Neural cell (in vitro differentiated cells): ENCODE measurements at regions not wholly inside any gene's neighbourhood (a gene's known extent, or its start where the extent isn't known, plus 50 kb on each side); places are given as distances from the start of the nearest gene placed in this dataset.

Experiments used
- H2AFZ ChIP-seq: fragments of 200-600, 300-800 bp; sonication (generic), shearing (Covaris generic); 2 replicates; pipeline ENCODE4 v1.6.0; 2014; ENCODE audit warnings: low read depth, mild to moderate bottlenecking, antibody characterized with exemption, low read length, moderate library complexity
- H3F3A ChIP-seq: fragments of 200-600 bp; shearing (Covaris generic); 2 replicates; pipeline ENCODE4 v1.6.1; 2016; ENCODE audit warnings: mild to moderate bottlenecking, moderate library complexity, mixed read lengths, antibody characterized with exemption, low read length; ENCODE audit not compliant: insufficient read depth, poor library complexity, severe bottlenecking
- H3K27ac ChIP-seq: fragments of 200-600, 300-800 bp; sonication (generic), shearing (Covaris generic); 2 replicates; pipeline ENCODE4 v1.5.1; 2014; ENCODE audit warnings: mild to moderate bottlenecking, low read length, moderate library complexity
- H3K27me3 ChIP-seq: fragments of 300-800, 200-600 bp; sonication (generic), shearing (Covaris generic); 2 replicates; pipeline ENCODE4 v1.6.0; 2014; ENCODE audit warnings: mild to moderate bottlenecking, low read depth, low read length, moderate library complexity; ENCODE audit not compliant: insufficient read depth
- H3K36me3 ChIP-seq: fragments of 300-800, 200-600 bp; sonication (generic), shearing (Covaris generic); 2 replicates; pipeline ENCODE4 v1.5.1; 2014; ENCODE audit warnings: mild to moderate bottlenecking, antibody characterized with exemption, low read length, moderate library complexity; ENCODE audit not compliant: insufficient read depth
- H3K4me2 ChIP-seq: fragments of 300-800, 200-600 bp; sonication (generic), shearing (Covaris generic); 2 replicates; pipeline ENCODE4 v1.6.0; 2014; ENCODE audit warnings: mild to moderate bottlenecking, low read length
- H3K4me3 ChIP-seq: fragments of 300-800, 200-600 bp; sonication (generic), shearing (Covaris generic); 2 replicates; pipeline ENCODE4 v1.5.1; 2014; ENCODE audit warnings: mild to moderate bottlenecking, low read length, moderate library complexity
- H3K79me2 ChIP-seq: fragments of 200-600 bp; shearing (Covaris generic); replicated peaks from 2 replicates; pipeline ENCODE4 v1.6.0; 2014; ENCODE audit warnings: mild to moderate bottlenecking, low read length, moderate library complexity; ENCODE audit not compliant: insufficient read depth
- H3K9ac ChIP-seq: fragments of 300-800, 200-600 bp; sonication (generic), shearing (Covaris generic); 2 replicates; pipeline ENCODE4 v1.6.1; 2016; ENCODE audit warnings: mild to moderate bottlenecking, low read length, mixed read lengths
- H3K9me2 ChIP-seq: fragments of 200-600 bp; shearing (Covaris generic); 2 replicates; pipeline ENCODE4 v1.6.1; 2016; ENCODE audit warnings: mild to moderate bottlenecking, low read length, mixed read lengths; ENCODE audit not compliant: insufficient read depth
- H3K9me3 ChIP-seq: fragments of 200-600, 300-800 bp; sonication (generic), shearing (Covaris generic); 2 replicates; pipeline ENCODE4 v1.6.1; 2016; ENCODE audit warnings: mild to moderate bottlenecking, mixed run types, low read length, moderate library complexity, mixed read lengths
- H4K20me1 ChIP-seq: fragments of 200-600 bp; shearing (Covaris generic); 2 replicates; pipeline ENCODE4 v1.6.1; 2016; ENCODE audit warnings: mild to moderate bottlenecking, mixed run types; ENCODE audit not compliant: insufficient read depth
- EP300 ChIP-seq: fragments of 450-650 bp; conservative IDR thresholded peaks from 2 replicates; pipeline ENCODE4 v1.6.1; 2014; ENCODE audit warnings: antibody characterized with exemption, mild to moderate bottlenecking, moderate library complexity; ENCODE audit not compliant: poor library complexity, severe bottlenecking
- EZH2 ChIP-seq: fragments of 200-600, 300-800 bp; shearing (Covaris generic), sonication (generic); IDR thresholded peaks from 2 replicates; pipeline ENCODE4 v1.6.1; 2014; ENCODE audit warnings: antibody characterized with exemption, low read length, borderline replicate concordance, mild to moderate bottlenecking; ENCODE audit not compliant: insufficient read depth, poor library complexity, severe bottlenecking
- MXI1 ChIP-seq: fragments of 450-650 bp; conservative IDR thresholded peaks from 2 replicates; pipeline ENCODE4 v1.6.1; 2014; ENCODE audit warnings: antibody characterized with exemption, mild to moderate bottlenecking; ENCODE audit not compliant: poor library complexity, severe bottlenecking
- POLR2AphosphoS5 ChIP-seq: IDR thresholded peaks from 2 replicates; pipeline ENCODE4 v1.6.1; 2012
- RAD21 ChIP-seq: fragments of 450-650 bp; conservative IDR thresholded peaks from 2 replicates; pipeline ENCODE4 v1.6.1; 2014; ENCODE audit warnings: antibody characterized with exemption, mild to moderate bottlenecking, moderate library complexity
- SMC3 ChIP-seq: fragments of 450-650 bp; conservative IDR thresholded peaks from 2 replicates; pipeline ENCODE4 v1.6.1; 2014; ENCODE audit warnings: antibody characterized with exemption, mild to moderate bottlenecking, moderate library complexity; ENCODE audit not compliant: poor library complexity
- TAF1 ChIP-seq: IDR thresholded peaks from 2 replicates; pipeline ENCODE4 v1.6.1; 2012; ENCODE audit warnings: low read depth
- TF ChIP-seq, protein P1 (sequence below): IDR thresholded peaks from 2 replicates; pipeline ENCODE4 v1.6.1; 2012; ENCODE audit warnings: borderline replicate concordance
- TF ChIP-seq, protein P2 (sequence below): fragments of 450-650 bp; IDR thresholded peaks from 2 replicates; pipeline ENCODE4 v1.5.1; 2014; ENCODE audit warnings: antibody characterized with exemption, mild to moderate bottlenecking, moderate library complexity; ENCODE audit not compliant: poor library complexity, severe bottlenecking

DNA sequence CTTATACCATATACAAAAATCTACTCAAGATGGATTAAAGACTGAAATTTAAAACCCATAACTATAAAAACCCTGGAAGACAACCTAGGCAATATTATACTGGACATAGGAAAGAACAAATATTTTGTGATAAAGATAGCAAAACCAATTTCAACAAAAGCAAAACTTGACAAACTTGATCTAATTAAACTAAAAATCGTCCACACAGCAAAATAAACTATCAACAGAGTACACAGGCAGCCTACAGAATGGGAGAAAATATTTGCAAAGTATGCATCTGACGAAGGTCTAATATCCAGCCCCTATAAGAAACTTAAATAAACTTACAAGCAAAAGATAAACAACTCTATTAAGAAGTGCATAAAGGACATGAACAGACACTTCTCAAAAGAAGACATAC is 240.1 kb downstream of the HGF start:
- Histone ChIP-seq H3K79me2 (no peaks in the 10 kb centered on the region), H2AFZ (no peak overlapping the region), H3K36me3 (no peaks in the 10 kb centered on the region), H3K4me3 (no peak overlapping the region), H3K27ac (no peak overlapping the region), H3K9me2 (no peaks in the 10 kb centered on the region), H3K27me3 (no peaks in the 10 kb centered on the region), H3K9ac (no peak overlapping the region), H3F3A (no peaks in the 10 kb centered on the region), H3K4me2 (no peak overlapping the region), H3K9me3 (no peaks in the 10 kb centered on the region), H4K20me1 (no peaks in the 10 kb centered on the region)
- no peak for TF ChIP-seq EP300

DNA sequence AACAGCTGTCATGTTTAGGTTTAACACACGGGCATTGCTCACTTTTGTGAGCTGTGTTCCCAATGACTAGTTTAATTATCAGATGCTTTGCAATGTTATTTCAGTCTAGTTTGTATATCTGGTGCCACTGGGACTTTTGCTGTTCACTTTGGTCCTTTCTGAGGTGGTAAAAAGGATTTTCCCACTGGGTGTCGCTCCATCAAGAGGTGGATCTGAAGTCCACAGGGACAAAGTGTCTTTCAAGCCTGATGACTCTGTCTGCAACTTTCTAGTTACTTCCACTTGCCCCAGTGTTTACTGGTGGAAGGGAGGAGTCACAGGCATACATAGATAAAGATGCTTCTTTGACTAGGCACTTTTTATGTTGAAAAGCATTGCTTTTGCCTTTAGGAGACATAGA is 242.2 kb downstream of the HGF start:
- H3F3A ChIP-seq = no peaks in the 10 kb centered on the region
- H3K9me2 ChIP-seq = no peaks in the 10 kb centered on the region
- no peaks in the 10 kb centered on the region for H3K36me3 ChIP-seq
- H2AFZ ChIP-seq = no peak overlapping the region
- no peak overlapping the region for H3K9ac ChIP-seq
- H4K20me1 ChIP-seq = no peaks in the 10 kb centered on the region
- H3K27me3 ChIP-seq = no peaks in the 10 kb centered on the region
- no peak overlapping the region for H3K4me2 ChIP-seq
- no peaks in the 10 kb centered on the region for H3K9me3 ChIP-seq
- H3K79me2 ChIP-seq = no peaks in the 10 kb centered on the region
- no peak for TF ChIP-seq EZH2
- TF ChIP-seq, protein P1, sequence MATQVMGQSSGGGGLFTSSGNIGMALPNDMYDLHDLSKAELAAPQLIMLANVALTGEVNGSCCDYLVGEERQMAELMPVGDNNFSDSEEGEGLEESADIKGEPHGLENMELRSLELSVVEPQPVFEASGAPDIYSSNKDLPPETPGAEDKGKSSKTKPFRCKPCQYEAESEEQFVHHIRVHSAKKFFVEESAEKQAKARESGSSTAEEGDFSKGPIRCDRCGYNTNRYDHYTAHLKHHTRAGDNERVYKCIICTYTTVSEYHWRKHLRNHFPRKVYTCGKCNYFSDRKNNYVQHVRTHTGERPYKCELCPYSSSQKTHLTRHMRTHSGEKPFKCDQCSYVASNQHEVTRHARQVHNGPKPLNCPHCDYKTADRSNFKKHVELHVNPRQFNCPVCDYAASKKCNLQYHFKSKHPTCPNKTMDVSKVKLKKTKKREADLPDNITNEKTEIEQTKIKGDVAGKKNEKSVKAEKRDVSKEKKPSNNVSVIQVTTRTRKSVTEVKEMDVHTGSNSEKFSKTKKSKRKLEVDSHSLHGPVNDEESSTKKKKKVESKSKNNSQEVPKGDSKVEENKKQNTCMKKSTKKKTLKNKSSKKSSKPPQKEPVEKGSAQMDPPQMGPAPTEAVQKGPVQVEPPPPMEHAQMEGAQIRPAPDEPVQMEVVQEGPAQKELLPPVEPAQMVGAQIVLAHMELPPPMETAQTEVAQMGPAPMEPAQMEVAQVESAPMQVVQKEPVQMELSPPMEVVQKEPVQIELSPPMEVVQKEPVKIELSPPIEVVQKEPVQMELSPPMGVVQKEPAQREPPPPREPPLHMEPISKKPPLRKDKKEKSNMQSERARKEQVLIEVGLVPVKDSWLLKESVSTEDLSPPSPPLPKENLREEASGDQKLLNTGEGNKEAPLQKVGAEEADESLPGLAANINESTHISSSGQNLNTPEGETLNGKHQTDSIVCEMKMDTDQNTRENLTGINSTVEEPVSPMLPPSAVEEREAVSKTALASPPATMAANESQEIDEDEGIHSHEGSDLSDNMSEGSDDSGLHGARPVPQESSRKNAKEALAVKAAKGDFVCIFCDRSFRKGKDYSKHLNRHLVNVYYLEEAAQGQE = no peak
- TF ChIP-seq SMC3 = no peak
- no peak for TF ChIP-seq POLR2AphosphoS5
- no peak for TF ChIP-seq RAD21
- TF ChIP-seq MXI1 = no peak
- no peak for TF ChIP-seq EP300
- TF ChIP-seq TAF1 = no peak
- TF ChIP-seq, protein P2, sequence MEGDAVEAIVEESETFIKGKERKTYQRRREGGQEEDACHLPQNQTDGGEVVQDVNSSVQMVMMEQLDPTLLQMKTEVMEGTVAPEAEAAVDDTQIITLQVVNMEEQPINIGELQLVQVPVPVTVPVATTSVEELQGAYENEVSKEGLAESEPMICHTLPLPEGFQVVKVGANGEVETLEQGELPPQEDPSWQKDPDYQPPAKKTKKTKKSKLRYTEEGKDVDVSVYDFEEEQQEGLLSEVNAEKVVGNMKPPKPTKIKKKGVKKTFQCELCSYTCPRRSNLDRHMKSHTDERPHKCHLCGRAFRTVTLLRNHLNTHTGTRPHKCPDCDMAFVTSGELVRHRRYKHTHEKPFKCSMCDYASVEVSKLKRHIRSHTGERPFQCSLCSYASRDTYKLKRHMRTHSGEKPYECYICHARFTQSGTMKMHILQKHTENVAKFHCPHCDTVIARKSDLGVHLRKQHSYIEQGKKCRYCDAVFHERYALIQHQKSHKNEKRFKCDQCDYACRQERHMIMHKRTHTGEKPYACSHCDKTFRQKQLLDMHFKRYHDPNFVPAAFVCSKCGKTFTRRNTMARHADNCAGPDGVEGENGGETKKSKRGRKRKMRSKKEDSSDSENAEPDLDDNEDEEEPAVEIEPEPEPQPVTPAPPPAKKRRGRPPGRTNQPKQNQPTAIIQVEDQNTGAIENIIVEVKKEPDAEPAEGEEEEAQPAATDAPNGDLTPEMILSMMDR = no peak
- H3K4me3 ChIP-seq = no peak overlapping the region
- H3K27ac ChIP-seq = no peak overlapping the region

DNA sequence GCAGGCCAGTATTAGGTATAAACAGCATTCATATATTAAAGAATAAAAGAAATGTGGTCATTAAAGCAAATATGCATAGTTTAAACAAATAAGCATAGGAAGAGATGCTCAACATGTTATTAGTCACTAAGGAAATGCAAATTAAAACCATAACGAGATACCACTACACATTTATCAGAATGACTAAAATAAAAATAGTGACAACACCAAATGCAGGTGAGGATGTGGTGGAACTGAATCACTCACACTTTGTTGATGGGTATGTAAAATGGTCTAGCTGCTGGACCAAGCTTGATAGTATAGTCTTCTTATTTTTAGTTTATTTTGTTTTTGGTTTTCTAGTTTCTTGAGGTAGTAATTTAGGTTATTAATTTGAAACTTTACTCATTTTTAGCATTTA is 242.9 kb downstream of the HGF start:
- Histone ChIP-seq H3K4me3 (no peak overlapping the region), H3K79me2 (no peaks in the 10 kb centered on the region), H3K36me3 (no peaks in the 10 kb centered on the region), H3K27ac (no peak overlapping the region), H4K20me1 (no peaks in the 10 kb centered on the region), H3K9ac (no peak overlapping the region), H3K27me3 (no peaks in the 10 kb centered on the region), H3K9me2 (no peaks in the 10 kb centered on the region), H3K4me2 (no peak overlapping the region), H3F3A (no peaks in the 10 kb centered on the region), H3K9me3 (no peaks in the 10 kb centered on the region), H2AFZ (no peak overlapping the region)
- no peak for TF ChIP-seq SMC3
- no peak for TF ChIP-seq RAD21
- no peak for TF ChIP-seq POLR2AphosphoS5
- TF ChIP-seq, protein P1 = no peak
- TF ChIP-seq EP300 = no peak
- TF ChIP-seq, protein P2 = no peak
- no peak for TF ChIP-seq TAF1
- no peak for TF ChIP-seq EZH2
- TF ChIP-seq MXI1 = no peak
